ENCODE measurements at regions not wholly inside any gene's neighbourhood (a gene's known extent, or its start where the extent isn't known, plus 50 kb on each side); places are given as distances from the start of the nearest gene placed in this dataset.

GRCh38 chr2:15839426-15840124, 100.8 kb upstream of the MYCN start:
- Histone ChIP-seq H2BK15ac (ENCODE audit: low read length) (no peak overlapping the region), H4K5ac (ENCODE audit: insufficient read length, low read depth, low read length) (no peak overlapping the region), H3K9me3 (ENCODE audit: insufficient read depth in 2 of 2, low read depth in 1 of 2, low read length in 1 of 2) (no peaks in the 10 kb centered on the region), H4K91ac (replicated peaks; ENCODE audit: insufficient read length, low read length) (no peak overlapping the region), H4K20me1 (replicated peaks in 1 of 2; ENCODE audit: control insufficient read depth in 1 of 2, insufficient read depth in 2 of 2, low read length in 2 of 2) (no peaks in the 10 kb centered on the region), H3K14ac (ENCODE audit: insufficient read length) (no peak overlapping the region), H2AK5ac (ENCODE audit: low read depth, low read length) (no peak overlapping the region), H3K4me2 (ENCODE audit: insufficient read depth in 1 of 2, low read depth in 2 of 2, low read length in 2 of 2) (no peak overlapping the region), H3K36me3 (ENCODE audit: control insufficient read depth in 2 of 4, insufficient read depth in 4 of 4, low read length in 3 of 4) (no peaks in the 10 kb centered on the region), H3K4ac (replicated peaks; ENCODE audit: insufficient read length, low read depth, low read length) (no peak overlapping the region), H2AFZ (ENCODE audit: low read length) (no peak overlapping the region), H3K23me2 (ENCODE audit: low read depth, low read length) (no peaks in the 10 kb centered on the region), H3K56ac (replicated peaks; ENCODE audit: insufficient read length, low read depth, low read length) (no peak overlapping the region), H3K9ac (replicated peaks in 1 of 4; ENCODE audit: extremely low read depth in 1 of 4, low read depth in 3 of 4, low read length in 3 of 4) (no peak overlapping the region), H3K79me1 (ENCODE audit: low read depth, low read length) (no peaks in the 10 kb centered on the region), H2BK20ac (ENCODE audit: low read length) (no peak overlapping the region), H3K79me2 (ENCODE audit: control insufficient read depth in 1 of 2, insufficient read depth in 2 of 2, low read length in 2 of 2) (no peaks in the 10 kb centered on the region), H3K4me1 (replicated peaks in 1 of 4; ENCODE audit: control insufficient read depth in 3 of 4, insufficient read depth in 4 of 4, low read length in 3 of 4) (no peaks in the 10 kb centered on the region), H2BK12ac (ENCODE audit: low read depth, low read length) (no peak overlapping the region), H2BK5ac (ENCODE audit: low read depth, low read length) (no peak overlapping the region), H3K27me3 (replicated peaks in 1 of 4; ENCODE audit: control insufficient read depth in 3 of 4, extremely low read depth in 1 of 4, insufficient read depth in 3 of 4, low read length in 3 of 4) (no peaks in the 10 kb centered on the region), H3K18ac (ENCODE audit: extremely low read depth, low read length) (no peak overlapping the region), H3K27ac (ENCODE audit: low read depth, low read length) (no peak overlapping the region), H2BK120ac (replicated peaks; ENCODE audit: low read depth, low read length) (no peak overlapping the region), H3K4me3 (ENCODE audit: extremely low read depth in 1 of 4, insufficient read depth in 2 of 4, low read depth in 3 of 4, low read length in 4 of 4) (no peak overlapping the region), H3K23ac (ENCODE audit: insufficient read length) (no peak overlapping the region), H4K8ac (ENCODE audit: extremely low read depth, insufficient read depth, low read length) (no peak overlapping the region)
- WGBS, 2 experiments (ENCODE audit: extremely low coverage in 1 of 2, insufficient coverage in 1 of 2, insufficient read length in 1 of 2, insufficient replicate concordance in 2 of 2, low coverage in 1 of 2, low lambda C conversion rate in 2 of 2, missing lambda C conversion rate in 1 of 2) = 80% methylated on average over 9 of the region's 9 CpGs; no CpG with 5 or more reads in 1 of the 2 experiments
- FAIRE-seq (no peak), DNase-seq (ENCODE audit: low read depth in 1 of 2, low spot score in 2 of 2) (no peak)
- CTCF ChIA-PET (ENCODE audit: partially characterized antibody) = interaction anchor here (0.9 to 1.9 kb wide), 7 partner anchors 11 to 686 kb away, joined by 3 to 4 read pairs (median 3); no protein-coding TSS in a partner anchor
- POLR2A ChIA-PET (ENCODE audit: partially characterized antibody) = interaction anchor here (1.1 kb wide), 1 partner anchor 36 kb away, joined by 3 read pairs; no protein-coding TSS in a partner anchor
- TF ChIP-seq MAFK (IDR thresholded peaks at IDR 0.05; ENCODE audit: low read depth, low read length) = no peak
